Nephron progenitor cell (in vitro differentiated cells): ENCODE measurements at regions not wholly inside any gene's neighbourhood (a gene's known extent, or its start where the extent isn't known, plus 50 kb on each side); places are given as distances from the start of the nearest gene placed in this dataset.

ENCODE experiments used
- DNase-seq: peaks from one replicate; pipeline ENCODE4 v3.0.0; 2021
- H3K27ac Mint-ChIP-seq: 2 replicates; pipeline ENCODE4 v1.8.0; 2021; ENCODE audit warnings: mild to moderate bottlenecking, moderate library complexity, mixed read lengths
- H3K27me3 Mint-ChIP-seq: 2 replicates; pipeline ENCODE4 v1.8.0; 2021; ENCODE audit warnings: mild to moderate bottlenecking, low read depth, mixed read lengths; ENCODE audit not compliant: poor library complexity
- H3K36me3 Mint-ChIP-seq: 2 replicates; pipeline ENCODE4 v1.8.0; 2021; ENCODE audit warnings: low read depth, mixed read lengths
- H3K4me1 Mint-ChIP-seq: 2 replicates; pipeline ENCODE4 v1.8.0; 2021; ENCODE audit warnings: mixed read lengths
- H3K4me3 Mint-ChIP-seq: 2 replicates; pipeline ENCODE4 v1.8.0; 2021; ENCODE audit warnings: mild to moderate bottlenecking, moderate library complexity, mixed read lengths
- H3K9me3 Mint-ChIP-seq: 2 replicates; pipeline ENCODE4 v1.8.0; 2021; ENCODE audit warnings: mild to moderate bottlenecking, moderate library complexity, mixed read lengths
- TF ChIP-seq, protein P1 (sequence below): fragments of 200-600 bp; sonication (generic); IDR thresholded peaks from 2 replicates; pipeline ENCODE4 v1.5.0; 2021; ENCODE audit warnings: antibody characterized with exemption

DNA sequence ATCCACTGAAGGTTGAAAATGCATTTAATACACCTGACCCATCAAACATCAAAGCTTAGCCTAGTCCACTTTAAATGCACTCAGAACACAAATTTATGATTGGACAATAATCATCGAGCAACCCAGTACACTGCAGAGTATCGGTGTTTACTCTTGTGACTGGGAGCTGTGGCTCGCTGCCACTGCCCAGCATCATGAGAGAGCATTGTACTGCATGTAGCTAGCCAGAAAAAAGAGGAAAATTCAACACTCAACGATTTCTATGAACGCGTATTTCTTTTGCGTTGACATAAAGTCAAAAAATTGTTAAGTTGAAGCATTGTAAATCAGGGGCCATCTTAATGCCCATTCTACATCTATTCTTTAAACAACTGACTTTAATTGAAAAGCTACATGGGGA, 95.1 kb upstream of the CD180 start:
- Mint-ChIP-seq H3K4me3 (no peak overlapping the region), H3K27ac (no peak overlapping the region), H3K9me3 (no peaks in the 10 kb centered on the region), H3K27me3 (peaks cover 4% of the 10 kb centered on the region), H3K4me1 (peaks cover 35% of the 10 kb centered on the region), H3K36me3 (no peaks in the 10 kb centered on the region)
- DNase-seq: no peak
- TF ChIP-seq, protein P1, sequence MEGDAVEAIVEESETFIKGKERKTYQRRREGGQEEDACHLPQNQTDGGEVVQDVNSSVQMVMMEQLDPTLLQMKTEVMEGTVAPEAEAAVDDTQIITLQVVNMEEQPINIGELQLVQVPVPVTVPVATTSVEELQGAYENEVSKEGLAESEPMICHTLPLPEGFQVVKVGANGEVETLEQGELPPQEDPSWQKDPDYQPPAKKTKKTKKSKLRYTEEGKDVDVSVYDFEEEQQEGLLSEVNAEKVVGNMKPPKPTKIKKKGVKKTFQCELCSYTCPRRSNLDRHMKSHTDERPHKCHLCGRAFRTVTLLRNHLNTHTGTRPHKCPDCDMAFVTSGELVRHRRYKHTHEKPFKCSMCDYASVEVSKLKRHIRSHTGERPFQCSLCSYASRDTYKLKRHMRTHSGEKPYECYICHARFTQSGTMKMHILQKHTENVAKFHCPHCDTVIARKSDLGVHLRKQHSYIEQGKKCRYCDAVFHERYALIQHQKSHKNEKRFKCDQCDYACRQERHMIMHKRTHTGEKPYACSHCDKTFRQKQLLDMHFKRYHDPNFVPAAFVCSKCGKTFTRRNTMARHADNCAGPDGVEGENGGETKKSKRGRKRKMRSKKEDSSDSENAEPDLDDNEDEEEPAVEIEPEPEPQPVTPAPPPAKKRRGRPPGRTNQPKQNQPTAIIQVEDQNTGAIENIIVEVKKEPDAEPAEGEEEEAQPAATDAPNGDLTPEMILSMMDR: no peak

- peaks cover 35% of the 10 kb centered on the region for H3K4me1 Mint-ChIP-seq
- no peak overlapping the region for H3K27ac Mint-ChIP-seq
- TF ChIP-seq, protein P1: no peak
- no peak for DNase-seq
- peaks cover 4% of the 10 kb centered on the region for H3K27me3 Mint-ChIP-seq
- no peaks in the 10 kb centered on the region for H3K36me3 Mint-ChIP-seq
- H3K9me3 Mint-ChIP-seq: no peaks in the 10 kb centered on the region
- no peak overlapping the region for H3K4me3 Mint-ChIP-seq
Observed at GRCh38 chr5:67291066-67291465, 94.5 kb upstream of the CD180 start.

GRCh38 chr5:67290655-67291054, 94.1 kb upstream of the CD180 start:
- peaks cover 35% of the 10 kb centered on the region for H3K4me1 Mint-ChIP-seq
- no peaks in the 10 kb centered on the region for H3K9me3 Mint-ChIP-seq
- H3K27ac Mint-ChIP-seq: no peak overlapping the region
- H3K36me3 Mint-ChIP-seq: no peaks in the 10 kb centered on the region
- no peak overlapping the region for H3K4me3 Mint-ChIP-seq
- DNase-seq: no peak
- peaks cover 4% of the 10 kb centered on the region for H3K27me3 Mint-ChIP-seq
- TF ChIP-seq, protein P1: no peak

- no peak overlapping the region for H3K4me3 Mint-ChIP-seq
- no peaks in the 10 kb centered on the region for H3K36me3 Mint-ChIP-seq
- DNase-seq: no peak
- H3K4me1 Mint-ChIP-seq: peaks cover 30% of the 10 kb centered on the region
- H3K27me3 Mint-ChIP-seq: peaks cover 4% of the 10 kb centered on the region
- TF ChIP-seq, protein P1: no peak
- no peak overlapping the region for H3K27ac Mint-ChIP-seq
- H3K9me3 Mint-ChIP-seq: no peaks in the 10 kb centered on the region
Observed at GRCh38 chr5:67289763-67290521, 93.3 kb upstream of the CD180 start.

DNA sequence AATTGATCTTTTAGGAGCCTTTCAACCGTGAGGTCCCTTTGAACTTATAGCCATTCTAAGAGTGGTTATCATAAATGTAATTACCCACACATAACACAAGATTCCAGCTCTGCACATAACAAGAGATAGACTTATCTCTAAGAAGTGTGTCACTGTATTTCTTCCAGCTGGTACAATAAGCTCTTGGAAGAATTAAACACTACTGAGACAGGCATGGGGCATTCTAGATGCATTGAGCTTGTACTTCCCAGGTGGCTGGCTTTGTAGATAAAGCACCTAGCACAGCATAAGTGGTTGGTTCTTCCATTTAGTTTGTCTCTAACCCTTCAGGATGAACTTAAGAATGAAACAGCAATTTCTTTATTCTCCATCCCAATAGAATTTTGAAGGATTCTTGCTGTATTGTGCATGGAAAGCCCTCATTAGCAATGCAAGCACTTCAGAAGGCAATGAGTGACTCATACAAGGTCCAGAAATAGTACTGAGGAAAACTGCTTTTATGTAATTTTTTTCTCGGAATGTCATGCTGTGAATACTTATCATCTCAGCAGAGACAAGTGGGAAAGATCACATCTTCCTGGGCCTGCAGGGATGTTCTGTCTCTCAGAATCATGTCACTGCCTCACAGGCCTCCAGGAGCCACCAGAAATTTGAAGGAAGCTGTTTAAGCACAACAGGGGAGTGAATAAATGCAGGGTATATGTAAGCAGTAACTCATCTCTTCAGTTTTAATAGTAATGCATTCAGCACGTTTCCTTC, 91.1 kb upstream of the CD180 start:
- H3K36me3 Mint-ChIP-seq: no peaks in the 10 kb centered on the region
- H3K9me3 Mint-ChIP-seq: peaks cover 7% of the 10 kb centered on the region
- no peak overlapping the region for H3K4me3 Mint-ChIP-seq
- H3K27ac Mint-ChIP-seq: no peak overlapping the region
- TF ChIP-seq, protein P1: no peak
- DNase-seq: no peak
- H3K4me1 Mint-ChIP-seq: peaks cover 31% of the 10 kb centered on the region
- H3K27me3 Mint-ChIP-seq: peaks cover 4% of the 10 kb centered on the region
